ENCODE measurements at regions not wholly inside any gene's neighbourhood (a gene's known extent, or its start where the extent isn't known, plus 50 kb on each side); places are given as distances from the start of the nearest gene placed in this dataset.

- TF ChIP-seq SP1 (IDR thresholded peaks at IDR 0.05), result no peak
- no peak for TF ChIP-seq TAF1 (conservative IDR thresholded peaks at IDR 0.05)
- no peak for TF ChIP-seq EGR1 (IDR thresholded peaks at IDR 0.05; ENCODE audit: low read depth in 2 of 2)
- no peak for TF ChIP-seq GABPA (IDR thresholded peaks at IDR 0.05 in 1 of 2, conservative IDR thresholded peaks at IDR 0.05 in 1 of 2)
Observed at GRCh38 chr1:29655145-29655544, 418.8 kb downstream of the PTPRU start (continued).

GRCh38 chr1:29653886-29654450 lies 417.6 kb downstream of the PTPRU start:
- H3K36me3 ChIP-seq (ENCODE audit: control insufficient read depth in 4 of 4, insufficient read depth in 3 of 4, low read depth in 1 of 4, low read length in 3 of 4), result no peaks in the 10 kb centered on the region
- 74% methylated on average over 3 of the region's 3 CpGs for WGBS
- no peak for TF ChIP-seq HNF4A (conservative IDR thresholded peaks at IDR 0.05)
- TF ChIP-seq SP1 (IDR thresholded peaks at IDR 0.05), result no peak
- TF ChIP-seq RXRA (IDR thresholded peaks at IDR 0.05), result no peak
- TF ChIP-seq YY1 (IDR thresholded peaks at IDR 0.05), result no peak
- no peak for TF ChIP-seq RAD21 (IDR thresholded peaks at IDR 0.05)
- no peak for TF ChIP-seq REST (IDR thresholded peaks at IDR 0.05)
- no peak for TF ChIP-seq JUND (IDR thresholded peaks at IDR 0.05)
- TF ChIP-seq ZBTB33 (IDR thresholded peaks at IDR 0.05), result no peak
- TF ChIP-seq FOXA1 (IDR thresholded peaks at IDR 0.05), result no peak
- no peak for TF ChIP-seq NR2F2 (IDR thresholded peaks at IDR 0.05)
- TF ChIP-seq GABPA (IDR thresholded peaks at IDR 0.05 in 1 of 2, conservative IDR thresholded peaks at IDR 0.05 in 1 of 2), result no peak
- no peak for TF ChIP-seq FOXA2 (IDR thresholded peaks at IDR 0.05)
- TF ChIP-seq CTCF (IDR thresholded peaks at IDR 0.05; ENCODE audit: low read depth, low read length, missing input control), result no peak
- TF ChIP-seq HNF4G (IDR thresholded peaks at IDR 0.05), result no peak
- H3K9ac ChIP-seq (ENCODE audit: low read depth in 1 of 2, low read length in 2 of 2), result no peak overlapping the region
- H3K4me3 ChIP-seq (ENCODE audit: low read depth in 1 of 3, low read length in 3 of 3), result no peak overlapping the region
- H3K9me3 ChIP-seq (ENCODE audit: control insufficient read depth in 4 of 4, low read length in 3 of 4), result peaks cover 0 to 2% (median 0%) of the 10 kb centered on the region in 4 donors
- peaks cover 0 to 5% (median 0%) of the 10 kb centered on the region in 4 donors for H3K27me3 ChIP-seq (ENCODE audit: control insufficient read depth in 4 of 4, insufficient read depth in 4 of 4, low read length in 3 of 4)
- DNase-seq (ENCODE audit: low spot score), result no peak
- H3K27ac ChIP-seq (ENCODE audit: low read depth in 1 of 2, low read length in 2 of 2), result no peak overlapping the region
- no peaks in the 10 kb centered on the region for H3K4me1 ChIP-seq (ENCODE audit: control insufficient read depth in 4 of 4, insufficient read depth in 4 of 4, low read length in 3 of 4)
